Hepatocyte (in vitro differentiated cells): ENCODE measurements at regions not wholly inside any gene's neighbourhood (a gene's known extent, or its start where the extent isn't known, plus 50 kb on each side); places are given as distances from the start of the nearest gene placed in this dataset.

Source experiments
- DNase-seq: peaks from one replicate; pipeline ENCODE4 v3.0.0-alpha.2; 2016; ENCODE audit warnings: low spot score
- H2AFZ ChIP-seq: fragments of 200-600 bp; sonication (generic); 2 replicates; pipeline ENCODE4 v1.6.0; 2016; ENCODE audit warnings: antibody characterized with exemption, mild to moderate bottlenecking
- H3K27ac ChIP-seq: fragments of 200-600 bp; sonication (generic); 2 replicates; pipeline ENCODE4 v1.5.1; 2016; ENCODE audit warnings: mild to moderate bottlenecking
- H3K27me3 ChIP-seq: fragments of 200-600 bp; sonication (generic); 2 replicates; pipeline ENCODE4 v1.6.1; 2016
- H3K36me3 ChIP-seq: fragments of 200-600 bp; sonication (generic); replicated peaks from 2 replicates; pipeline ENCODE4 v1.5.1; 2016; ENCODE audit warnings: low read depth; ENCODE audit not compliant: insufficient read depth
- H3K4me1 ChIP-seq: fragments of 200-600 bp; sonication (generic); 2 replicates; pipeline ENCODE4 v1.5.1; 2016; ENCODE audit warnings: mild to moderate bottlenecking, moderate library complexity; ENCODE audit not compliant: insufficient read depth
- H3K4me2 ChIP-seq: fragments of 200-600 bp; sonication (generic); 2 replicates; pipeline ENCODE4 v1.6.0; 2016
- H3K4me3 ChIP-seq: fragments of 200-600 bp; sonication (generic); 2 replicates; pipeline ENCODE4 v1.5.1; 2016; ENCODE audit warnings: mild to moderate bottlenecking
- H3K79me2 ChIP-seq: fragments of 200-600 bp; sonication (generic); 2 replicates; pipeline ENCODE4 v1.6.0; 2017; ENCODE audit warnings: mild to moderate bottlenecking
- H3K9me2 ChIP-seq: fragments of 200-600 bp; sonication (generic); replicated peaks from 2 replicates; pipeline ENCODE4 v1.6.0; 2017; ENCODE audit warnings: mild to moderate bottlenecking; ENCODE audit not compliant: insufficient read depth
- H3K9me3 ChIP-seq: fragments of 200-600 bp; sonication (generic); 2 replicates; pipeline ENCODE4 v1.5.1; 2016; ENCODE audit warnings: low read depth, mild to moderate bottlenecking
- H4K20me1 ChIP-seq: fragments of 200-600 bp; sonication (generic); 2 replicates; pipeline ENCODE4 v1.6.0; 2016; ENCODE audit warnings: mild to moderate bottlenecking; ENCODE audit not compliant: insufficient read depth, poor library complexity, severe bottlenecking
- EZH2 ChIP-seq: fragments of 200-600 bp; sonication (generic); IDR thresholded peaks from 2 replicates; pipeline ENCODE4 v1.6.1; 2016; ENCODE audit warnings: antibody characterized with exemption, mild to moderate bottlenecking, borderline replicate concordance
- EZH2phosphoT487 ChIP-seq: fragments of 200-600 bp; sonication (generic); IDR thresholded peaks from one replicate; pipeline ENCODE4 v1.6.1; 2018; ENCODE audit warnings: antibody characterized with exemption, mild to moderate bottlenecking, low read depth, moderate library complexity; ENCODE audit not compliant: unreplicated experiment, severe bottlenecking
- WGBS: methylation state at CpG from one replicate; pipeline ENCODE4 v1.1.6; 2016; ENCODE audit warnings: low lambda C conversion rate; ENCODE audit errors: missing lambda C conversion rate; 5-methylcytosine and 5-hydroxymethylcytosine counted together
- TF ChIP-seq, protein P1 (sequence below): fragments of 200-600 bp; sonication (generic); IDR thresholded peaks from 2 replicates; pipeline ENCODE4 v1.5.1; 2016; ENCODE audit warnings: antibody characterized with exemption, mild to moderate bottlenecking; ENCODE audit not compliant: poor library complexity

- Histone ChIP-seq H3K4me3 (no peak overlapping the region), H2AFZ (no peak overlapping the region), H3K4me1 (no peaks in the 10 kb centered on the region), H3K79me2 (no peaks in the 10 kb centered on the region), H3K36me3 (no peaks in the 10 kb centered on the region), H3K9me2 (no peaks in the 10 kb centered on the region), H3K27ac (no peak overlapping the region), H3K9me3 (no peaks in the 10 kb centered on the region), H3K27me3 (no peaks in the 10 kb centered on the region), H4K20me1 (no peaks in the 10 kb centered on the region), H3K4me2 (no peak overlapping the region)
- TF ChIP-seq, protein P1, sequence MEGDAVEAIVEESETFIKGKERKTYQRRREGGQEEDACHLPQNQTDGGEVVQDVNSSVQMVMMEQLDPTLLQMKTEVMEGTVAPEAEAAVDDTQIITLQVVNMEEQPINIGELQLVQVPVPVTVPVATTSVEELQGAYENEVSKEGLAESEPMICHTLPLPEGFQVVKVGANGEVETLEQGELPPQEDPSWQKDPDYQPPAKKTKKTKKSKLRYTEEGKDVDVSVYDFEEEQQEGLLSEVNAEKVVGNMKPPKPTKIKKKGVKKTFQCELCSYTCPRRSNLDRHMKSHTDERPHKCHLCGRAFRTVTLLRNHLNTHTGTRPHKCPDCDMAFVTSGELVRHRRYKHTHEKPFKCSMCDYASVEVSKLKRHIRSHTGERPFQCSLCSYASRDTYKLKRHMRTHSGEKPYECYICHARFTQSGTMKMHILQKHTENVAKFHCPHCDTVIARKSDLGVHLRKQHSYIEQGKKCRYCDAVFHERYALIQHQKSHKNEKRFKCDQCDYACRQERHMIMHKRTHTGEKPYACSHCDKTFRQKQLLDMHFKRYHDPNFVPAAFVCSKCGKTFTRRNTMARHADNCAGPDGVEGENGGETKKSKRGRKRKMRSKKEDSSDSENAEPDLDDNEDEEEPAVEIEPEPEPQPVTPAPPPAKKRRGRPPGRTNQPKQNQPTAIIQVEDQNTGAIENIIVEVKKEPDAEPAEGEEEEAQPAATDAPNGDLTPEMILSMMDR: no peak
- TF ChIP-seq EZH2phosphoT487: no peak
- no peak for TF ChIP-seq EZH2
- DNase-seq: no peak
- WGBS: 87% methylated on average over 6 of the region's 6 CpGs
These were observed 158.0 kb upstream of the NPVF start for GRCh38 chr7:25386311-25386744.

DNA sequence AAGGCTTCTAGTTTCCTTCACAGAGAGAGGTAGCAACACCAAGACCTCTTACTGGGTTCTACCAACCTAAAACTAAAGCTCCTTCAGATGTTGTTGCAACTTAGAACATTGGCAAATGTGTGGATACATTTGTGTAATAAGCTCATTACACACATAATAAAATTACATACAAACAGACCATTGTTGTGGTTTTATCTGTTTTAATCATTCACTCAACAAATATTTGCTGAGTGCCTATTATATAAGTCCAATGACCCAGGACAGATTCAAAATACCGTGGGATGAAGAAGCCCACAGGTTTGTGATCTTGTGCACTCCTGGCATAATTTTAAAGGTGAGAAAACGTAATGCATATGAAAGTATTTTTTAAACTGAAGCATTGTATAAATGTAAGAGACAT, 160.4 kb upstream of the NPVF start:
- Histone ChIP-seq H3K27ac (no peak overlapping the region), H3K9me2 (no peaks in the 10 kb centered on the region), H3K9me3 (no peaks in the 10 kb centered on the region), H3K4me1 (peaks cover 18% of the 10 kb centered on the region), H3K79me2 (no peaks in the 10 kb centered on the region), H2AFZ (no peak overlapping the region), H3K4me3 (no peak overlapping the region), H4K20me1 (no peaks in the 10 kb centered on the region), H3K36me3 (no peaks in the 10 kb centered on the region), H3K27me3 (no peaks in the 10 kb centered on the region), H3K4me2 (no peak overlapping the region)
- WGBS: 35% methylated on average over 2 of the region's 2 CpGs
- DNase-seq: no peak
- TF ChIP-seq, protein P1: no peak
- TF ChIP-seq EZH2phosphoT487 (no peak), EZH2 (no peak)

DNA sequence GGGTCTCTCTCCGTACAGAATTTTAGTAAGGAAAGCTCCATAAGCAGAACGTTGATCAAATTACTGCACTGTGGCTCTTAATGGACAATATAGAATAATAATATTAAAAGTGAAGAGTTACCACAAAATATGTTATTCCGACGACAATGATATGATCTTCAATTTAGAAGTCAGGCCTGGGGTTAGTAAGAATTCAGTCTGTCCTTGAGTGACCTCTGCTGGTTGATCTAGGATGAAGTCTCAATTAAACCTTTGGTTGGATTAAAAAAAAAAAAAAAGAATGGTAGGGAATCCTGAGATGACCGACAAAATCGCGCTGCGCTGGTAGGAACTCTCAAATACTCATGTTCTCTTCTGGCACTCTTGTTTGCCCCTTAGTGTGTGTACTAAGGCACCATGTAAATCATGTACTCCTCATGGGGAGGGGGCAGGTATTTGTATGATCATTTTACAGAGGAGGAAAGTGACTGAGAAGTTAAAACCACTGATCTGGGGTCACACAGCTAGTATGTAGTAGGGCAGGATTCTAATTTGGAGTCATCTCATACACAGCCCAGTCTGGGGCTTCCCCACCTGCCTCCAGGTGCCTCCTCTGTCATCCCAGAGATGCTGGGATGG, 161.3 kb upstream of the NPVF start:
- Histone ChIP-seq H3K9me3 (no peaks in the 10 kb centered on the region), H3K27ac (no peak overlapping the region), H4K20me1 (no peaks in the 10 kb centered on the region), H3K4me1 (peaks cover 18% of the 10 kb centered on the region), H2AFZ (no peak overlapping the region), H3K36me3 (no peaks in the 10 kb centered on the region), H3K79me2 (no peaks in the 10 kb centered on the region), H3K4me2 (no peak overlapping the region), H3K9me2 (no peaks in the 10 kb centered on the region), H3K4me3 (no peak overlapping the region), H3K27me3 (no peaks in the 10 kb centered on the region)
- DNase-seq: peak; percentile 69
- WGBS: 24% methylated on average over 8 of the region's 8 CpGs
- TF ChIP-seq, protein P1: peak; percentile 65
- no peak for TF ChIP-seq EZH2phosphoT487
